GM12878 (cell line): ENCODE measurements at regions not wholly inside any gene's neighbourhood (a gene's known extent, or its start where the extent isn't known, plus 50 kb on each side); places are given as distances from the start of the nearest gene placed in this dataset.

ENCODE experiments used
- RAD21 ChIP-seq: IDR thresholded peaks from 2 replicates; pipeline ENCODE4 v1.6.1; 2011; ENCODE audit warnings: mild to moderate bottlenecking, low read depth, low read length, moderate library complexity; ENCODE audit not compliant: insufficient read depth
- RAD51 ChIP-seq: fragments of 450-650 bp; IDR thresholded peaks from 2 replicates; pipeline ENCODE4 v1.6.1; 2016; ENCODE audit warnings: moderate library complexity, mild to moderate bottlenecking, inconsistent platforms
- RBBP5 ChIP-seq: fragments of 200-600 bp; sonication (generic); conservative IDR thresholded peaks from 2 replicates; pipeline ENCODE4 v1.6.1; 2016
- SIN3A ChIP-seq: IDR thresholded peaks from 2 replicates; pipeline ENCODE4 v1.6.1; 2012; ENCODE audit warnings: low read depth, low read length, improper control_type of control experiment
- ZBTB4 ChIP-seq: fragments of 450-650 bp; formaldehyde crosslinking; IDR thresholded peaks from 2 replicates; pipeline ENCODE4 v1.4.0; 2022; ENCODE audit warnings: mild to moderate bottlenecking, moderate library complexity

- TF ChIP-seq RAD21, result no peak
- no peak for TF ChIP-seq SIN3A
- no peak for TF ChIP-seq RBBP5
- TF ChIP-seq RAD51, result no peak
- TF ChIP-seq ZBTB4 (CRISPR knock-in tag), result no peak
These were observed 705.3 kb upstream of the CHRM3 start for GRCh38 chr1:238681021-238681420.
